Smooth muscle cell (in vitro differentiated cells): ENCODE measurements at regions not wholly inside any gene's neighbourhood (a gene's known extent, or its start where the extent isn't known, plus 50 kb on each side); places are given as distances from the start of the nearest gene placed in this dataset.

Experiments
- DNase-seq: peaks from one replicate; lab custom pipeline; 2025; ENCODE audit not compliant: unreplicated experiment; lab: John Stamatoyannopoulos, UW
- H2AFZ ChIP-seq: fragments of 200-600 bp; sonication (generic); 2 replicates; pipeline ENCODE4 v1.6.0; 2016; ENCODE audit warnings: antibody characterized with exemption, low read depth, mild to moderate bottlenecking
- H3F3A ChIP-seq: fragments of 200-600 bp; sonication (generic); 2 replicates; pipeline ENCODE4 v1.6.0; 2017; ENCODE audit warnings: antibody characterized with exemption, low read depth
- H3K27ac ChIP-seq: fragments of 200-600 bp; sonication (generic); 2 replicates; pipeline ENCODE4 v1.5.1; 2016; ENCODE audit warnings: low read depth, mild to moderate bottlenecking
- H3K27me3 ChIP-seq: fragments of 200-600 bp; sonication (generic); 2 replicates; pipeline ENCODE4 v1.6.1; 2016; ENCODE audit warnings: low read depth, mild to moderate bottlenecking
- H3K36me3 ChIP-seq: fragments of 200-600 bp; sonication (generic); 2 replicates; pipeline ENCODE4 v1.5.1; 2016; ENCODE audit warnings: low read depth
- H3K4me1 ChIP-seq: fragments of 200-600 bp; sonication (generic); 2 replicates; pipeline ENCODE4 v1.5.1; 2016; ENCODE audit warnings: low read depth
- H3K4me2 ChIP-seq: fragments of 200-600 bp; sonication (generic); 2 replicates; pipeline ENCODE4 v1.6.0; 2016; ENCODE audit warnings: mild to moderate bottlenecking
- H3K4me3 ChIP-seq: fragments of 200-600 bp; sonication (generic); 2 replicates; pipeline ENCODE4 v1.5.1; 2016; ENCODE audit warnings: mild to moderate bottlenecking
- H3K79me2 ChIP-seq: fragments of 200-600 bp; sonication (generic); 2 replicates; pipeline ENCODE4 v1.6.0; 2016; ENCODE audit warnings: low read depth, mild to moderate bottlenecking
- H3K9ac ChIP-seq: fragments of 200-600 bp; sonication (generic); 2 replicates; pipeline ENCODE4 v1.6.0; 2016; ENCODE audit warnings: low read depth
- H3K9me3 ChIP-seq: fragments of 200-600 bp; sonication (generic); replicated peaks from 2 replicates; pipeline ENCODE4 v1.5.1; 2016; ENCODE audit warnings: low read depth
- H4K20me1 ChIP-seq: fragments of 200-600 bp; sonication (generic); 2 replicates; pipeline ENCODE4 v1.6.0; 2016; ENCODE audit warnings: low read depth
- WGBS: methylation state at CpG from one replicate; pipeline ENCODE4 v1.1.7; 2016; ENCODE audit warnings: low lambda C conversion rate; 5-methylcytosine and 5-hydroxymethylcytosine counted together
- TF ChIP-seq, protein P1 (sequence below): fragments of 200-600 bp; sonication (generic); IDR thresholded peaks from 2 replicates; pipeline ENCODE4 v1.5.1; 2017; ENCODE audit warnings: borderline replicate concordance, mild to moderate bottlenecking, antibody characterized with exemption; ENCODE audit not compliant: insufficient read depth, poor library complexity, severe bottlenecking

DNA sequence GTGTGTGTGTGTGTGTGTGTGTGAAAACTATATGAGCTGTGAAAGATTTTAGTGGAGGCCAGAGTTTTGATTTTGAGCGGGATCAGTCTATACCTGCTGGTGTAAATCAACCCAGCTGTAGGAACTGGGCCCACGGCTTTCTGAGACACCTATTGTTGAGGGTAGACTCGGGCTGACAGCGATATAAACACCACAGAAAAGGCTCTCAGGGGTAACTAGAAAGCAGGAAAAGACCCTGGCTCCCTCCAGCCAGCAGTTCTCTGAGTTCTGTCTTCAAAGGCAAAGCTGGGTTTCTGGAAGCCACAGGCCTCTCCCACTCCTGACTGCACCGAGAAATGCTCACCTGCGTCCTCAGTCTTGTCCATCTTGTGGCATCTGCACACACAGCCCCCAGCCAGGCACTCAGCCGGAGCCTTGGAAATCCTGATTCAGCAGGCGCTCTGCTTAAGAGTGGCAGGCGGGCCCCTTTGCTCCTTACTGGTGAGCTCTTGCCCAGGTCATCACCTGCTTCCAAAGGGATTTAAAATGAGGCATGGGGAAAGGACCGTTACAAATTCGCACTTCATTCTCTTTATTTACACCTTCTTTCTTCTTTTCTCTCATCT lies 223.3 kb downstream of the NDUFS4 start:
- H3K4me1 ChIP-seq: peaks cover 3% of the 10 kb centered on the region
- no peak overlapping the region for H3K9ac ChIP-seq
- H3K36me3 ChIP-seq: no peaks in the 10 kb centered on the region
- no peak overlapping the region for H3K4me3 ChIP-seq
- DNase-seq: no peak
- H3K79me2 ChIP-seq: no peaks in the 10 kb centered on the region
- no peaks in the 10 kb centered on the region for H3F3A ChIP-seq
- WGBS: 88% methylated on average over 11 of the region's 11 CpGs
- H2AFZ ChIP-seq: no peak overlapping the region
- H3K27ac ChIP-seq: no peak overlapping the region
- H3K4me2 ChIP-seq: no peak overlapping the region
- no peaks in the 10 kb centered on the region for H4K20me1 ChIP-seq
- TF ChIP-seq, protein P1, sequence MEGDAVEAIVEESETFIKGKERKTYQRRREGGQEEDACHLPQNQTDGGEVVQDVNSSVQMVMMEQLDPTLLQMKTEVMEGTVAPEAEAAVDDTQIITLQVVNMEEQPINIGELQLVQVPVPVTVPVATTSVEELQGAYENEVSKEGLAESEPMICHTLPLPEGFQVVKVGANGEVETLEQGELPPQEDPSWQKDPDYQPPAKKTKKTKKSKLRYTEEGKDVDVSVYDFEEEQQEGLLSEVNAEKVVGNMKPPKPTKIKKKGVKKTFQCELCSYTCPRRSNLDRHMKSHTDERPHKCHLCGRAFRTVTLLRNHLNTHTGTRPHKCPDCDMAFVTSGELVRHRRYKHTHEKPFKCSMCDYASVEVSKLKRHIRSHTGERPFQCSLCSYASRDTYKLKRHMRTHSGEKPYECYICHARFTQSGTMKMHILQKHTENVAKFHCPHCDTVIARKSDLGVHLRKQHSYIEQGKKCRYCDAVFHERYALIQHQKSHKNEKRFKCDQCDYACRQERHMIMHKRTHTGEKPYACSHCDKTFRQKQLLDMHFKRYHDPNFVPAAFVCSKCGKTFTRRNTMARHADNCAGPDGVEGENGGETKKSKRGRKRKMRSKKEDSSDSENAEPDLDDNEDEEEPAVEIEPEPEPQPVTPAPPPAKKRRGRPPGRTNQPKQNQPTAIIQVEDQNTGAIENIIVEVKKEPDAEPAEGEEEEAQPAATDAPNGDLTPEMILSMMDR: no peak
- H3K9me3 ChIP-seq: no peaks in the 10 kb centered on the region
- no peaks in the 10 kb centered on the region for H3K27me3 ChIP-seq

- Histone ChIP-seq H3K36me3 (no peaks in the 10 kb centered on the region), H3F3A (no peaks in the 10 kb centered on the region), H3K4me2 (no peak overlapping the region), H2AFZ (no peak overlapping the region), H3K27me3 (no peaks in the 10 kb centered on the region), H3K27ac (no peak overlapping the region), H3K79me2 (no peaks in the 10 kb centered on the region), H3K4me3 (no peak overlapping the region), H3K9me3 (no peaks in the 10 kb centered on the region), H4K20me1 (no peaks in the 10 kb centered on the region), H3K4me1 (peaks cover 3% of the 10 kb centered on the region), H3K9ac (no peak overlapping the region)
- DNase-seq: no peak
- TF ChIP-seq, protein P1: no peak
- 75% methylated on average over 6 of the region's 6 CpGs for WGBS
These were observed 224.2 kb downstream of the NDUFS4 start for GRCh38 chr5:53784596-53784995.

DNA sequence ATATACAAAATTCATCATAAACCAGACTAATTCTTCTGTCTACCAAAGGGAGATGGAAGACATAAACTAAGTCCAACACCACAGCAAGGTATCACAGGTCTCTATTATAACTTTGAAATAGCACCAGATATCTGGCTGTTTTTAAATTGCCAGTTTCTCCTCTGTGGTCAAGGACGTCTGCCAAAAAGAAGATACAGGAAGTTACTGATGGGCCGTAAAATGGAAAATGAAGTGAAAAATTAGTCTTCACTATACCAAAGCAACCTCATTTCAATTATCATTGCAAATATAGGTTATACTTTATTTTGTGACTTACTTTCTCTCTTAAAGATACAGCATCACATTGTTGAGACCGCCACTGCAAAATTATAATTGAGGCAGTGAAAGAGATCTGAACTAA lies 225.5 kb downstream of the NDUFS4 start:
- no peaks in the 10 kb centered on the region for H3K27me3 ChIP-seq
- WGBS: 78% methylated on average over 3 of the region's 3 CpGs

More for the DNA sequence above, 225.5 kb downstream of the NDUFS4 start:
- no peak overlapping the region for H3K4me2 ChIP-seq
- DNase-seq: no peak
- no peak overlapping the region for H2AFZ ChIP-seq
- no peaks in the 10 kb centered on the region for H3K36me3 ChIP-seq
- H3F3A ChIP-seq: no peaks in the 10 kb centered on the region
- H3K79me2 ChIP-seq: no peaks in the 10 kb centered on the region
- no peak overlapping the region for H3K9ac ChIP-seq
- no peaks in the 10 kb centered on the region for H3K9me3 ChIP-seq
- H3K4me1 ChIP-seq: peaks cover 3% of the 10 kb centered on the region
- TF ChIP-seq, protein P1: no peak
- H3K27ac ChIP-seq: no peak overlapping the region
- H4K20me1 ChIP-seq: no peaks in the 10 kb centered on the region
- no peak overlapping the region for H3K4me3 ChIP-seq
